ENCODE measurements at regions not wholly inside any gene's neighbourhood (a gene's known extent, or its start where the extent isn't known, plus 50 kb on each side); places are given as distances from the start of the nearest gene placed in this dataset.
A peak's percentile ranks its signal among the peaks of the same experiment; 100 is the strongest.

DNA sequence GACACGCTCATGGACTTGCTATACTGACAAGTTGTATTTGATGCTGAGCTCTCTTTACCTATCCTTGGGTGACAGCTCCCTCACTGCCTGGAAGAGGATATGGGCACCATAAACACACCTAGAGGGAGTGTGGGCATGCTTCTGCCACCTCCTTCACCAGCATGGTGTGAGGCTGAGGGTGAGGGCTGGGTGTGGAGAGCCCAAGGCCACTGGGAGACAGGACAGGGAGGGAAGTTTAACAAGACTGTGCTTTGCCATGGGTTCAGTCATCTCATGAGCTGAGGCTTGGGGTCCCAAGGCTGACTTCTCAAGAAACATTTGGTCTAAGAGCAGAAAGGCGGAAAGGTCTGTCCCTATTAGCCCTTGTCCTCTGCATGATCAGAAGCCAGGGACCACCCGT is 93.6 kb upstream of the ANKRD55 start:
- no peaks in the 10 kb centered on the region for H3K27me3 ChIP-seq (ENCODE audit: control insufficient read depth, insufficient read depth, low read length)
- WGBS (ENCODE audit: insufficient coverage): 100% methylated on average over 3 of the region's 3 CpGs
- no peak overlapping the region for H3K27ac ChIP-seq (ENCODE audit: low read depth, low read length)
- no peaks in the 10 kb centered on the region for H3K9me3 ChIP-seq (ENCODE audit: control insufficient read depth, insufficient read depth, low read length)
- DNase-seq (ENCODE audit: low read depth in 4 of 6, low spot score in 6 of 6): no peak
- no peak overlapping the region for H3K4me3 ChIP-seq (ENCODE audit: low read depth, low read length)
- H3K36me3 ChIP-seq (ENCODE audit: control insufficient read depth, insufficient read depth, low read length): no peaks in the 10 kb centered on the region
- no peaks in the 10 kb centered on the region for H3K4me1 ChIP-seq (ENCODE audit: control insufficient read depth, insufficient read depth, low read length)

DNA sequence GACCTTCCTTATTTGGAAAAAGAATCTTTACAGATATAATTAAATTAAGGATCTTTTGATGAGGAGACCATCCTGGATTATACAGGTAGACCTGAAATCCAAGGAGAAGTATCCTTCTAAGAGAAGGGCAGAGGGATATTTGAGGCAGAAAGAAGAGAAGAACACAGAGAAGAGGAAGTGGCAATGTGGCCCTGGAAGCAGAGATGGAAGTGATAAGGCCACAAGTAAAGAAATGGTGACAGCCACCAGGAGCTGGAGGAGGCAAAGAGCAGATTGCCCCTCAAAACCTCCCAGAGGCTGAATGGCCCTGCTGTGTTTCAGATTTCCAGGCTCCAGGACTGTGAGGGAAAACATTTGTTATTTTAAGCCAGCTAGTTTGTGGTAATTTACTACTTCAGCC is 93.0 kb upstream of the ANKRD55 start:
- no peak overlapping the region for H3K4me3 ChIP-seq (ENCODE audit: low read depth, low read length)
- no peaks in the 10 kb centered on the region for H3K27me3 ChIP-seq (ENCODE audit: control insufficient read depth, insufficient read depth, low read length)
- no peaks in the 10 kb centered on the region for H3K4me1 ChIP-seq (ENCODE audit: control insufficient read depth, insufficient read depth, low read length)
- no peaks in the 10 kb centered on the region for H3K9me3 ChIP-seq (ENCODE audit: control insufficient read depth, insufficient read depth, low read length)
- no peak for DNase-seq (ENCODE audit: low read depth in 4 of 6, low spot score in 6 of 6)
- no peaks in the 10 kb centered on the region for H3K36me3 ChIP-seq (ENCODE audit: control insufficient read depth, insufficient read depth, low read length)
- H3K27ac ChIP-seq (ENCODE audit: low read depth, low read length): no peak overlapping the region

DNA sequence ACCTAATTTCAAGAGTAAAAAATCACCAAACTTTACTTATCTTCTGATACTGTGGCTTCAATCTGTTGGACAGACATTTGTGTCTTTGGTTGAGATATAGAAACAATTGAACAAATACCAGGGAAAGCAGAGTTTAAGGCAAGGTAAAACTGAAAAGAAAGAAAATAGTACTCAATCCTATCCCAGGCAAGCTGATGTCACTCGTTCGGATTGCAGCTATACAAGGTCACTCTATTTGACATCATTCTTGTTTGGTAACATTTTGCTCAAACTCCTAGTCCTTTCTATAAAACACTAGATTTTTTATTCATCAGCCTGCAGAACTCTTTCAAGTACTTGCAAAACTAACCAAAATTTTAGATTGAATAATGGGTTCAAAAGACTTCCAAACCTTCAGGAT is 91.9 kb upstream of the ANKRD55 start:
- no peaks in the 10 kb centered on the region for H3K9me3 ChIP-seq (ENCODE audit: control insufficient read depth, insufficient read depth, low read length)
- H3K27ac ChIP-seq (ENCODE audit: low read depth, low read length): no peak overlapping the region
- H3K4me1 ChIP-seq (ENCODE audit: control insufficient read depth, insufficient read depth, low read length): no peaks in the 10 kb centered on the region
- no peaks in the 10 kb centered on the region for H3K36me3 ChIP-seq (ENCODE audit: control insufficient read depth, insufficient read depth, low read length)
- H3K4me3 ChIP-seq (ENCODE audit: low read depth, low read length): no peak overlapping the region
- DNase-seq (ENCODE audit: low read depth in 4 of 6, low spot score in 6 of 6): no peak
- WGBS (ENCODE audit: insufficient coverage): 100% methylated on average over 2 of the region's 2 CpGs
- no peaks in the 10 kb centered on the region for H3K27me3 ChIP-seq (ENCODE audit: control insufficient read depth, insufficient read depth, low read length)

DNA sequence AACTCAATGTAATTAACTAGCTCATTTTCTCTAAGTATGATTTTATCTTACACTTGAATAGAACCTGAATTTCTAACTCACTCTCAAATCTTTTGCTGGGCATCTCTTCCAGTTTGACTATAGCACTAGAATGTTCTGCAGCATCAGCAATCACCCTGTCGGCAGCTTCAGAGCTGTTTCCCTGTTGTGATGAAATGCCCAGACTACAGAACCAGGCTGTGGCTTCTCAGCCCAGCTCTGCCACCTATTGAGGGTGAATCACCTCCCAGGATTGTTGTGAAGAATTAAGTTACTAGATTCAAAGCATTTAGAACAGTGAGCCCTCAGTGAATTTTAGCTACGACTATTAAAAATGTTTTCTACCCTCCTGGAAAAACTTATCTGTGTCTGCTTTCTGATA is 90.4 kb upstream of the ANKRD55 start:
- Histone ChIP-seq H3K27me3 (ENCODE audit: control insufficient read depth, insufficient read depth, low read length) (no peaks in the 10 kb centered on the region), H3K9me3 (ENCODE audit: control insufficient read depth, insufficient read depth, low read length) (no peaks in the 10 kb centered on the region), H3K4me3 (ENCODE audit: low read depth, low read length) (no peak overlapping the region), H3K36me3 (ENCODE audit: control insufficient read depth, insufficient read depth, low read length) (no peaks in the 10 kb centered on the region), H3K27ac (ENCODE audit: low read depth, low read length) (no peak overlapping the region), H3K4me1 (ENCODE audit: control insufficient read depth, insufficient read depth, low read length) (peaks cover 7% of the 10 kb centered on the region)
- DNase-seq (ENCODE audit: low read depth in 4 of 6, low spot score in 6 of 6): peak in 2 of 6 donors; percentile 31 to 45
- WGBS (ENCODE audit: insufficient coverage): 67% methylated on average over 2 of the region's 2 CpGs

DNA sequence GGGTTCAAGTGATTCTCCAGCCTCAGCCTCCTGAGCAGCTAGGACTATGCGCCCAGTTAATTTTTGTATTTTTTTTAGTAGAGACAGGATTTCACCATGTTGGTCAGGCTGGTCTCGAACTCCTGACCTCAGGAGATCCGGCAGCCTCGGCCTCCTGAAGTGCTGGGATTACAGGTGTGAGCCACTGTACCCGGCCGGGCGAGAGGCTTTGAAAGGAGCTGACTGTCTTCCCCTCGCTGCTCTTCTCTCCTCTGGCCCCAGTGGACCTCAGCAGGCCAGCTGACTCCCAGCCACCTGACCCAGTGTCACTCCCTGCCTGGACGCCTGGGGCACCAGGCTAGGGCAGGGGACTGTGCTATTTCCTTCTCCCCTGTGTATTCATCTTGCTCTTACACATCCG is 89.5 kb upstream of the ANKRD55 start:
- DNase-seq (ENCODE audit: low read depth in 4 of 6, low spot score in 6 of 6): no peak
- WGBS (ENCODE audit: insufficient coverage): 92% methylated on average over 8 of the region's 10 CpGs
- no peaks in the 10 kb centered on the region for H3K36me3 ChIP-seq (ENCODE audit: control insufficient read depth, insufficient read depth, low read length)

DNA sequence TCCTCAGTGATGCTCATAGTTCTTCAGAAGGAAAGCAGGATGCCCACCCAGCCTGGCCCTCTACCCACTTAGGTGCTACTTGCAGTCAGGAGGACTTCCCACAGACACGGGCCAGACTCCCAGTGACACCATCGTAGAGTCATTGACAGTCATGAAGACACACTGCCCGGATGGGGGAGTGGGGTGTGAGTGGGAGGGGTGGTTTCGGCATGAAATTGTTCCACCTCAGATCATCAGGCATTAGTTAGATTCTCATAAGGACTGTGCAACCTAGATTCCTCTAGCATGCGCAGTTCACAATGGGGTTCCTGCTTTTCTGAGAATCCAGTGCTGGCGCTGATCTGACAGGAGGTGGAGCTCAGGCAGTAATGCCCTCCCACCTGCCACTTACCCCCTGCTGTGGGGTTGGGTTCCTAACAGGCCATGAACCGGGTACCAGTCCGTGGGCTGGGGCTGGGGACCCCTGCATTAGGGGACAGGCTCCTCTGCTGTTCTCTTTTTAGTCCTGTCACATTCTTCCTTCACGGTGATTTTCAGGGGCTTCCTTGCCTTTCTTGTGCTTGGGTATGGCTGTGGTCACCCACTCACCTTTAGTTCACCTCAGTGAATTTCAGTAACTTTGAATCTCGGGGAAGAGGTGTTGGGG is 88.2 kb upstream of the ANKRD55 start:
- WGBS (ENCODE audit: insufficient coverage): 91% methylated on average over 6 of the region's 10 CpGs
- Histone ChIP-seq H3K36me3 (ENCODE audit: control insufficient read depth, insufficient read depth, low read length) (no peaks in the 10 kb centered on the region), H3K4me3 (ENCODE audit: low read depth, low read length) (no peak overlapping the region), H3K9me3 (ENCODE audit: control insufficient read depth, insufficient read depth, low read length) (no peaks in the 10 kb centered on the region), H3K27me3 (ENCODE audit: control insufficient read depth, insufficient read depth, low read length) (no peaks in the 10 kb centered on the region), H3K27ac (ENCODE audit: low read depth, low read length) (no peak overlapping the region), H3K4me1 (ENCODE audit: control insufficient read depth, insufficient read depth, low read length) (peaks cover 7% of the 10 kb centered on the region)
- DNase-seq (ENCODE audit: low read depth in 4 of 6, low spot score in 6 of 6): no peak

More for the DNA sequence above, 89.5 kb upstream of the ANKRD55 start:
- H3K4me3 ChIP-seq (ENCODE audit: low read depth, low read length): no peak overlapping the region
- no peaks in the 10 kb centered on the region for H3K27me3 ChIP-seq (ENCODE audit: control insufficient read depth, insufficient read depth, low read length)
- no peak overlapping the region for H3K27ac ChIP-seq (ENCODE audit: low read depth, low read length)
- H3K4me1 ChIP-seq (ENCODE audit: control insufficient read depth, insufficient read depth, low read length): peaks cover 7% of the 10 kb centered on the region
- no peaks in the 10 kb centered on the region for H3K9me3 ChIP-seq (ENCODE audit: control insufficient read depth, insufficient read depth, low read length)

DNA sequence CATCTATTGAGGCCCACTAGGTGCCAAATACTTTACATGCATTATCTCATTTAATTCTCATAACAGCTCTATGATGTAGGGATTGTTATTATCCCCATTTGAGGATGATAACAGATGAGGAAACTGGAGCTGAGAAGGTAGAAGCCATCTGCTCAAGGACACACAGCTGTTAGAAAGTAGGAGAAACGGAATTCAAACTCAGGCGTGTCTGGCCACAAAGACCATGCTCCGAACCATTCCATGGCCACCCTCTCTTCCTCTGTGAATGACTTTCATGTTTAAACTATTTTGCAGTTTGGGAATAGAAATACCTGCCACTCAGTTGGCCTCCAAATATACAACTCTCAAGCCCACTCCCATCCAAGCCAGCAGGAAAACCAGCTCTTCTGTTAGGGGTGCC is 87.6 kb upstream of the ANKRD55 start:
- Histone ChIP-seq H3K4me3 (ENCODE audit: low read depth, low read length) (no peak overlapping the region), H3K9me3 (ENCODE audit: control insufficient read depth, insufficient read depth, low read length) (no peaks in the 10 kb centered on the region), H3K36me3 (ENCODE audit: control insufficient read depth, insufficient read depth, low read length) (no peaks in the 10 kb centered on the region), H3K4me1 (ENCODE audit: control insufficient read depth, insufficient read depth, low read length) (peaks cover 7% of the 10 kb centered on the region), H3K27ac (ENCODE audit: low read depth, low read length) (no peak overlapping the region), H3K27me3 (ENCODE audit: control insufficient read depth, insufficient read depth, low read length) (no peaks in the 10 kb centered on the region)
- no peak for DNase-seq (ENCODE audit: low read depth in 4 of 6, low spot score in 6 of 6)
- WGBS (ENCODE audit: insufficient coverage): no CpG with 5 or more reads among the region's 3 CpGs

DNA sequence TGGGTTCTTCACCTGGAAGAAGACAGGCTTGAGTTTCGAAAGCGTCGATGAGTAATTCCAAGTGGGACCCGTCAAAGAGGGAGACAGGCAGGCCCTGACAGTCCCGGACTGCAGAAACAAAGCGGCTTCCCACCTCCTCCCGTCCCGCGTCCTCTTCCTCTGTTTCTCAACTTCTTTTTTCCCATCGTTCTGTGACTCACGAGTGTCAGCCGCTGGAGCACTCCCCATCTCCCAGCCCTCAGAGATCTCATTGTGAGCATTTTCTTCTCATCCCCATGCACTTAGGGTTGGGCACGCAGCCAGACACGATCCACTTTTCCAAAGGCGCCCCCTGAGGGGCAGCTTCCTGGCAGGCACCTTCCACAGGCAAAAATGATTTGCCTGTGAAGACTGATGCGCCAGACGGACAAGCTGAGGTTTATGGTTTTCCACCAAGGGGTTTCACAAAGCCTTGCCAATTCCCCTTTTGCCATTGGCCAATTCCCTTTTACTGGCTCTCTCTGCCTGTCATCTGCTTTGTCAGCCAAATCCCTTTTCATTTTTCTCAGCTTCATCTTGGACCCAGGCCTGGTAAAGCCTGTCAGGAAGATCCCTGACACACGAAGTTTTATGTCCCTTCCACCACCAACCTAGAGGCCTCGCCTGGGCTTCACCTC is 86.5 kb upstream of the ANKRD55 start:
- no peak overlapping the region for H3K27ac ChIP-seq (ENCODE audit: low read depth, low read length)
- H3K36me3 ChIP-seq (ENCODE audit: control insufficient read depth, insufficient read depth, low read length): no peaks in the 10 kb centered on the region
- H3K4me1 ChIP-seq (ENCODE audit: control insufficient read depth, insufficient read depth, low read length): peaks cover 7% of the 10 kb centered on the region
- DNase-seq (ENCODE audit: low read depth in 4 of 6, low spot score in 6 of 6): peak in 3 of 6 donors; percentile 15 to 64 (median 41)
- H3K27me3 ChIP-seq (ENCODE audit: control insufficient read depth, insufficient read depth, low read length): no peaks in the 10 kb centered on the region
- WGBS (ENCODE audit: insufficient coverage): 66% methylated on average over 18 of the region's 19 CpGs
- no peak overlapping the region for H3K4me3 ChIP-seq (ENCODE audit: low read depth, low read length)
- no peaks in the 10 kb centered on the region for H3K9me3 ChIP-seq (ENCODE audit: control insufficient read depth, insufficient read depth, low read length)

DNA sequence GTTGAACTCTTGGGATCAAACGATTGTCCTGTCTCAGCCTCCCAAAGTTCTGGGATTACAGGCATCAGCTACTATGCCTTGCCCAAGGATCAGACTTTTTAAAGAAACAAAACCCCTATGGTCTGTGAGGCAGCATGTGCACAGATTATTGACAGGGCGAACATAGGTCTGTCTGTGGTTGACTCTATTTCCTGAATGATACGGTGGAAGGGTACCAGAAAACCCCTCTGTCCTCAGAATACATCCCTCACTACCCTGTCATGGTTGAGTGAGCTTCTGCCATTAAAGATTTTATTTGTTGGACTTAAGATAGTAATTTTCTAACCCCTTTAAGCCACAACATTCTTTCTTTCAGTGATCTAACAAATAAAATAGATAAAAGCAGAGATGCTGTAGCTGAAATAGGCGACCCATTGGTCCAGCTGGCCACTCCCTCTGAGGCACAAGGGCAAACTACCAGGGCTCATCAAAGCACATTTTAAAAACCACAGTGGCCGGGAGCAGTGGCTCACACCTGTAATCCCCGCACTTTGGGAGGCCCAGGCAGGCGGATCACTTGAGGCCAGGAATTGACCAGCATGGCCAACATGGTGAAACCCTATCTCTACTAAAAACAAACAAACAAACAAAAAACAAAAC is 84.9 kb upstream of the ANKRD55 start:
- Histone ChIP-seq H3K27ac (ENCODE audit: low read depth, low read length) (no peak overlapping the region), H3K36me3 (ENCODE audit: control insufficient read depth, insufficient read depth, low read length) (no peaks in the 10 kb centered on the region), H3K9me3 (ENCODE audit: control insufficient read depth, insufficient read depth, low read length) (no peaks in the 10 kb centered on the region), H3K4me3 (ENCODE audit: low read depth, low read length) (no peak overlapping the region), H3K27me3 (ENCODE audit: control insufficient read depth, insufficient read depth, low read length) (no peaks in the 10 kb centered on the region), H3K4me1 (ENCODE audit: control insufficient read depth, insufficient read depth, low read length) (peaks cover 7% of the 10 kb centered on the region)
- DNase-seq (ENCODE audit: low read depth in 4 of 6, low spot score in 6 of 6): no peak
- WGBS (ENCODE audit: insufficient coverage): 85% methylated on average over 3 of the region's 7 CpGs

Data from spinal cord (tissue), 9 donors.